ENCODE measurements at regions not wholly inside any gene's neighbourhood (a gene's known extent, or its start where the extent isn't known, plus 50 kb on each side); places are given as distances from the start of the nearest gene placed in this dataset.

GRCh38 chr12:92326877-92327276 is 181.2 kb upstream of the BTG1 start:
- 0 out of 2 replicates have a peak, but pooled peaks cover 10% of the 10 kb centered on the region for H3K9me2 ChIP-seq (ENCODE audit: insufficient read depth)
- H4K20me1 ChIP-seq (replicated peaks; ENCODE audit: insufficient read depth): no peaks in the 10 kb centered on the region
- Mint-ChIP-seq H3K4me3 (no peak overlapping the region), H3K9me3 (peaks cover 6% of the 10 kb centered on the region; the same call in 2 of the 3 replicates), H3K36me3 (ENCODE audit: low read depth) (no peaks in the 10 kb centered on the region), H3K27ac (no peak overlapping the region), H3K27me3 (ENCODE audit: insufficient read depth, low read depth, poor library complexity) (peaks cover 1% of the 10 kb centered on the region), H3K4me1 (peaks cover 7% of the 10 kb centered on the region; the same call in 2 of the 3 replicates)
- no peaks in the 10 kb centered on the region for H3K4me1 ChIP-seq (ENCODE audit: insufficient read depth)
- H3F3A ChIP-seq (replicated peaks; ENCODE audit: low read depth): no peaks in the 10 kb centered on the region
- ATAC-seq (no peak), DNase-seq (ENCODE audit: low spot score) (no peak)
- H3K4me2 ChIP-seq: no peak overlapping the region
- H3K27ac ChIP-seq (ENCODE audit: low read depth): no peak overlapping the region
- TF ChIP-seq ETS1 (IDR thresholded peaks at IDR 0.05) (no peak), ZNF331 (CRISPR knock-in tag; IDR thresholded peaks at IDR 0.05; ENCODE audit: low read depth) (no peak), JUNB (IDR thresholded peaks at IDR 0.05; ENCODE audit: unreplicated experiment) (no peak), EZH2phosphoT487 (IDR thresholded peaks at IDR 0.05; ENCODE audit: unreplicated experiment) (no peak), EZH2 (IDR thresholded peaks at IDR 0.05; ENCODE audit: low read depth, unreplicated experiment) (no peak), REST (IDR thresholded peaks at IDR 0.05; ENCODE audit: unreplicated experiment) (no peak), NANOG (IDR thresholded peaks at IDR 0.05; ENCODE audit: borderline replicate concordance) (no peak), CREB1 (CRISPR knock-in tag; IDR thresholded peaks at IDR 0.05; ENCODE audit: low read depth) (no peak), ZNF114 (CRISPR knock-in tag; IDR thresholded peaks at IDR 0.05) (no peak), POLR2AphosphoS5 (IDR thresholded peaks at IDR 0.05; ENCODE audit: low read depth) (no peak), STAT1 (IDR thresholded peaks at IDR 0.05; ENCODE audit: unreplicated experiment) (no peak)
- TF ChIP-seq, protein P1, sequence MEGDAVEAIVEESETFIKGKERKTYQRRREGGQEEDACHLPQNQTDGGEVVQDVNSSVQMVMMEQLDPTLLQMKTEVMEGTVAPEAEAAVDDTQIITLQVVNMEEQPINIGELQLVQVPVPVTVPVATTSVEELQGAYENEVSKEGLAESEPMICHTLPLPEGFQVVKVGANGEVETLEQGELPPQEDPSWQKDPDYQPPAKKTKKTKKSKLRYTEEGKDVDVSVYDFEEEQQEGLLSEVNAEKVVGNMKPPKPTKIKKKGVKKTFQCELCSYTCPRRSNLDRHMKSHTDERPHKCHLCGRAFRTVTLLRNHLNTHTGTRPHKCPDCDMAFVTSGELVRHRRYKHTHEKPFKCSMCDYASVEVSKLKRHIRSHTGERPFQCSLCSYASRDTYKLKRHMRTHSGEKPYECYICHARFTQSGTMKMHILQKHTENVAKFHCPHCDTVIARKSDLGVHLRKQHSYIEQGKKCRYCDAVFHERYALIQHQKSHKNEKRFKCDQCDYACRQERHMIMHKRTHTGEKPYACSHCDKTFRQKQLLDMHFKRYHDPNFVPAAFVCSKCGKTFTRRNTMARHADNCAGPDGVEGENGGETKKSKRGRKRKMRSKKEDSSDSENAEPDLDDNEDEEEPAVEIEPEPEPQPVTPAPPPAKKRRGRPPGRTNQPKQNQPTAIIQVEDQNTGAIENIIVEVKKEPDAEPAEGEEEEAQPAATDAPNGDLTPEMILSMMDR (conservative IDR thresholded peaks at IDR 0.05; ENCODE audit: low read depth in 2 of 2): no peak
- TF ChIP-seq, protein P2, sequence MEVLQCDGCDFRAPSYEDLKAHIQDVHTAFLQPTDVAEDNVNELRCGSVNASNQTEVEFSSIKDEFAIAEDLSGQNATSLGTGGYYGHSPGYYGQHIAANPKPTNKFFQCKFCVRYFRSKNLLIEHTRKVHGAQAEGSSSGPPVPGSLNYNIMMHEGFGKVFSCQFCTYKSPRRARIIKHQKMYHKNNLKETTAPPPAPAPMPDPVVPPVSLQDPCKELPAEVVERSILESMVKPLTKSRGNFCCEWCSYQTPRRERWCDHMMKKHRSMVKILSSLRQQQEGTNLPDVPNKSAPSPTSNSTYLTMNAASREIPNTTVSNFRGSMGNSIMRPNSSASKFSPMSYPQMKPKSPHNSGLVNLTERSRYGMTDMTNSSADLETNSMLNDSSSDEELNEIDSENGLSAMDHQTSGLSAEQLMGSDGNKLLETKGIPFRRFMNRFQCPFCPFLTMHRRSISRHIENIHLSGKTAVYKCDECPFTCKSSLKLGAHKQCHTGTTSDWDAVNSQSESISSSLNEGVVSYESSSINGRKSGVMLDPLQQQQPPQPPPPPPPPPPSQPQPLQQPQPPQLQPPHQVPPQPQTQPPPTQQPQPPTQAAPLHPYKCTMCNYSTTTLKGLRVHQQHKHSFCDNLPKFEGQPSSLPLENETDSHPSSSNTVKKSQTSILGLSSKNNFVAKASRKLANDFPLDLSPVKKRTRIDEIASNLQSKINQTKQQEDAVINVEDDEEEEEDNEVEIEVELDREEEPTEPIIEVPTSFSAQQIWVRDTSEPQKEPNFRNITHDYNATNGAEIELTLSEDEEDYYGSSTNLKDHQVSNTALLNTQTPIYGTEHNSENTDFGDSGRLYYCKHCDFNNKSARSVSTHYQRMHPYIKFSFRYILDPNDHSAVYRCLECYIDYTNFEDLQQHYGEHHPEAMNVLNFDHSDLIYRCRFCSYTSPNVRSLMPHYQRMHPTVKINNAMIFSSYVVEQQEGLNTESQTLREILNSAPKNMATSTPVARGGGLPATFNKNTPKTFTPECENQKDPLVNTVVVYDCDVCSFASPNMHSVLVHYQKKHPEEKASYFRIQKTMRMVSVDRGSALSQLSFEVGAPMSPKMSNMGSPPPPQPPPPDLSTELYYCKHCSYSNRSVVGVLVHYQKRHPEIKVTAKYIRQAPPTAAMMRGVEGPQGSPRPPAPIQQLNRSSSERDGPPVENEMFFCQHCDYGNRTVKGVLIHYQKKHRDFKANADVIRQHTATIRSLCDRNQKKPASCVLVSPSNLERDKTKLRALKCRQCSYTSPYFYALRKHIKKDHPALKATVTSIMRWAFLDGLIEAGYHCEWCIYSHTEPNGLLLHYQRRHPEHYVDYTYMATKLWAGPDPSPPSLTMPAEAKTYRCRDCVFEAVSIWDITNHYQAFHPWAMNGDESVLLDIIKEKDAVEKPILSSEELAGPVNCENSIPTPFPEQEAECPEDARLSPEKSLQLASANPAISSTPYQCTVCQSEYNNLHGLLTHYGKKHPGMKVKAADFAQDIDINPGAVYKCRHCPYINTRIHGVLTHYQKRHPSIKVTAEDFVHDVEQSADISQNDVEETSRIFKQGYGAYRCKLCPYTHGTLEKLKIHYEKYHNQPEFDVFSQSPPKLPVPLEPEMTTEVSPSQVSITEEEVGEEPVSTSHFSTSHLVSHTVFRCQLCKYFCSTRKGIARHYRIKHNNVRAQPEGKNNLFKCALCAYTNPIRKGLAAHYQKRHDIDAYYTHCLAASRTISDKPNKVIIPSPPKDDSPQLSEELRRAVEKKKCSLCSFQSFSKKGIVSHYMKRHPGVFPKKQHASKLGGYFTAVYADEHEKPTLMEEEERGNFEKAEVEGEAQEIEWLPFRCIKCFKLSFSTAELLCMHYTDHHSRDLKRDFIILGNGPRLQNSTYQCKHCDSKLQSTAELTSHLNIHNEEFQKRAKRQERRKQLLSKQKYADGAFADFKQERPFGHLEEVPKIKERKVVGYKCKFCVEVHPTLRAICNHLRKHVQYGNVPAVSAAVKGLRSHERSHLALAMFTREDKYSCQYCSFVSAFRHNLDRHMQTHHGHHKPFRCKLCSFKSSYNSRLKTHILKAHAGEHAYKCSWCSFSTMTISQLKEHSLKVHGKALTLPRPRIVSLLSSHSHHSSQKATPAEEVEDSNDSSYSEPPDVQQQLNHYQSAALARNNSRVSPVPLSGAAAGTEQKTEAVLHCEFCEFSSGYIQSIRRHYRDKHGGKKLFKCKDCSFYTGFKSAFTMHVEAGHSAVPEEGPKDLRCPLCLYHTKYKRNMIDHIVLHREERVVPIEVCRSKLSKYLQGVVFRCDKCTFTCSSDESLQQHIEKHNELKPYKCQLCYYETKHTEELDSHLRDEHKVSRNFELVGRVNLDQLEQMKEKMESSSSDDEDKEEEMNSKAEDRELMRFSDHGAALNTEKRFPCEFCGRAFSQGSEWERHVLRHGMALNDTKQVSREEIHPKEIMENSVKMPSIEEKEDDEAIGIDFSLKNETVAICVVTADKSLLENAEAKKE (CRISPR knock-in tag; IDR thresholded peaks at IDR 0.05): no peak
- no peaks in the 10 kb centered on the region for H3K79me2 ChIP-seq (replicated peaks; ENCODE audit: insufficient read depth)
- H2AFZ ChIP-seq: no peak overlapping the region
- no peak overlapping the region for H3K4me3 ChIP-seq
- H3K36me3 ChIP-seq (ENCODE audit: insufficient read depth): no peaks in the 10 kb centered on the region
- H3K27me3 ChIP-seq (ENCODE audit: insufficient read depth): no peaks in the 10 kb centered on the region

Data from GM23338 (cell line).